C4-2B (cell line): ENCODE measurements at regions not wholly inside any gene's neighbourhood (a gene's known extent, or its start where the extent isn't known, plus 50 kb on each side); places are given as distances from the start of the nearest gene placed in this dataset.
A peak's percentile ranks its signal among the peaks of the same experiment; 100 is the strongest.

Experiments used
- ZFX ChIP-seq: fragments of 450-650 bp; IDR thresholded peaks from 2 replicates; pipeline ENCODE4 v1.6.1; 2017
- TF ChIP-seq, protein P1 (sequence below): fragments of 450-650 bp; conservative IDR thresholded peaks from 2 replicates; pipeline ENCODE4 v1.5.1; 2017; ENCODE audit warnings: mild to moderate bottlenecking

DNA sequence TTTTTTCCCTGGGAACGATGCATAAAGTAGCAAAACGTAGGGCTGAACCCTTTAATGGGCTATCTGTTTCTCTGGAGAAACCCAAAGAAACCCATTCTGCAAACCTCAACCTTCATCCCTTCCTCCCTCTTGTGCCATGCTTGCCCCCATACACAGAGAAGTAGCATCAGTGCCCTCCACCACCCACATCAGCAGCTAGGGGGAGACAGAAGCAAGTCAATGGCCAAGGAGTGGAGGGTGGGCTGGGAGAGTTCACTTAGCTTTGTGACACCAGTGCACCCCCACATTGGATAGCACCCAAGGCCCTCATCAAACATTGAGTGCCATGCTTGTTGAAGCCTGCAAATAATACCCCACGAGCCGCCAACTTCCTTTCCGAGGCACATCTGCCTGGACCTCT is 282.4 kb downstream of the ABCC12 start:
- TF ChIP-seq, protein P1, sequence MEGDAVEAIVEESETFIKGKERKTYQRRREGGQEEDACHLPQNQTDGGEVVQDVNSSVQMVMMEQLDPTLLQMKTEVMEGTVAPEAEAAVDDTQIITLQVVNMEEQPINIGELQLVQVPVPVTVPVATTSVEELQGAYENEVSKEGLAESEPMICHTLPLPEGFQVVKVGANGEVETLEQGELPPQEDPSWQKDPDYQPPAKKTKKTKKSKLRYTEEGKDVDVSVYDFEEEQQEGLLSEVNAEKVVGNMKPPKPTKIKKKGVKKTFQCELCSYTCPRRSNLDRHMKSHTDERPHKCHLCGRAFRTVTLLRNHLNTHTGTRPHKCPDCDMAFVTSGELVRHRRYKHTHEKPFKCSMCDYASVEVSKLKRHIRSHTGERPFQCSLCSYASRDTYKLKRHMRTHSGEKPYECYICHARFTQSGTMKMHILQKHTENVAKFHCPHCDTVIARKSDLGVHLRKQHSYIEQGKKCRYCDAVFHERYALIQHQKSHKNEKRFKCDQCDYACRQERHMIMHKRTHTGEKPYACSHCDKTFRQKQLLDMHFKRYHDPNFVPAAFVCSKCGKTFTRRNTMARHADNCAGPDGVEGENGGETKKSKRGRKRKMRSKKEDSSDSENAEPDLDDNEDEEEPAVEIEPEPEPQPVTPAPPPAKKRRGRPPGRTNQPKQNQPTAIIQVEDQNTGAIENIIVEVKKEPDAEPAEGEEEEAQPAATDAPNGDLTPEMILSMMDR: peak; percentile 46
- TF ChIP-seq ZFX: no peak
